ENCODE measurements at regions not wholly inside any gene's neighbourhood (a gene's known extent, or its start where the extent isn't known, plus 50 kb on each side); places are given as distances from the start of the nearest gene placed in this dataset.

DNA sequence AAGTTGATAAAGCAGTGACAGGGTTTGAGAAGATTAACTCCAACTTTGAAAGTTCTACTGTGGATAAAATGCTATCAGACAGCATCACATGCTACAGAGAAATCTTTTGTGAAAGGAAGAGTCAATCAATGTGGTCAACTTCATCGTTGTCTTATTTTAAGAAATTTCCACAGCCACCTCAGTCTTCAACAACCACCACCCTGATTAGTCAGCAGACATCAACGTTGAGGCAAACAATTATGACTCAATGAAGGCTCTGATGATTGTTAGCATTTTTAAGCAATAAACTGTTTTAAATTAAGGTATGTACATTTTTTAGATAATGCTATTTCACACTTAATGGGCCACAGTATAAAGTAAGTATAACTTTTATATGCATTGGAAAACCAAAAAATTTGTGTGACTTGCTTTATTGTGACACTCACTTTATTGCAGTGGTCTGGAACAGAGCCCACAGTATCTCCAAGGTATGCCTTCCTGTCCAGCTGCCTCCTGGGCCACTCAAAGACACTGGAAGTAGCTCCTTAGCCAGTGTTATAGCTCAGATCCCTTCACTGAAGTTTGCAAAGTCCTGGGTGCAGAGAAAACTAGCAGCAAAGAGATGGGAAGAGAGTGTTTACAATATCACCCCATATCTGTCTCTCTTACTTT, 293.1 kb downstream of the ARHGAP12 start (continued):
- TF ChIP-seq SRSF7 (optimal IDR thresholded peaks at IDR 0.05; ENCODE audit: low read depth, low read length) (no peak), PURB (CRISPR knock-in tag; IDR thresholded peaks at IDR 0.05; ENCODE audit: low read depth) (no peak), ZC3H4 (CRISPR knock-in tag; IDR thresholded peaks at IDR 0.05; ENCODE audit: borderline replicate concordance) (no peak), FUS (optimal IDR thresholded peaks at IDR 0.05; ENCODE audit: low read depth, low read length) (no peak), MECOM (CRISPR knock-in tag; IDR thresholded peaks at IDR 0.05) (no peak), ZNF76 (CRISPR knock-in tag; IDR thresholded peaks at IDR 0.05; ENCODE audit: borderline replicate concordance) (no peak), E2F8 (IDR thresholded peaks at IDR 0.05; ENCODE audit: low read depth, partially characterized antibody) (no peak), ZNF408 (CRISPR knock-in tag; IDR thresholded peaks at IDR 0.05; ENCODE audit: low read depth) (no peak)

GRCh38 chr10:31635009-31635408, 293.6 kb downstream of the ARHGAP12 start:
- no peak for ATAC-seq
- H3K9me3 ChIP-seq (replicated peaks; ENCODE audit: control insufficient read depth, insufficient read depth, low read depth, low read length), result no peaks in the 10 kb centered on the region
- BruUV-seq (replicated peaks), result no TSS peak
- no peaks in the 10 kb centered on the region for H3K9me1 ChIP-seq (ENCODE audit: control insufficient read depth, insufficient read depth, low read length)
- 0% methylated on average over 1 of the region's 1 CpG for WGBS (ENCODE audit: insufficient coverage, low coverage, missing lambda C conversion rate)
- H3K27ac ChIP-seq (ENCODE audit: extremely low read depth, low read depth, low read length), result no peak overlapping the region
- H3K4me1 ChIP-seq (replicated peaks in 1 of 2; ENCODE audit: control insufficient read depth in 2 of 2, insufficient read depth in 2 of 2, low read length in 2 of 2), result no peaks in the 10 kb centered on the region
- ChIA-PET POLR2A (no interaction called here), CTCF (ENCODE audit: low intra/inter-chr PET ratio) (no interaction called here)
- no peak for DNase-seq (ENCODE audit: extremely low read depth in 1 of 4, low spot score in 3 of 4)
- H3K9ac ChIP-seq (ENCODE audit: insufficient read depth in 1 of 2, low read depth in 2 of 2, low read length in 2 of 2), result no peak overlapping the region
- intact Hi-C loops (cut with micrococcal nuclease) (no loop called here), in situ Hi-C loops (cut with MboI) (no loop called here)
- no peaks in the 10 kb centered on the region for H4K20me1 ChIP-seq (replicated peaks; ENCODE audit: control insufficient read depth, insufficient read depth, low read length)
- H3K27me3 ChIP-seq (ENCODE audit: control insufficient read depth in 2 of 2, insufficient read depth in 2 of 2, low read length in 2 of 2), result no peaks in the 10 kb centered on the region
- no peak overlapping the region for H2AFZ ChIP-seq (ENCODE audit: low read depth, low read length)
- no peak overlapping the region for H3K4me3 ChIP-seq
- H3K36me3 ChIP-seq (ENCODE audit: control insufficient read depth, insufficient read depth, low read length), result no peaks in the 10 kb centered on the region
- TF ChIP-seq NFIC (IDR thresholded peaks at IDR 0.05) (no peak), STAT5B (CRISPR knock-in tag; IDR thresholded peaks at IDR 0.05) (no peak), TAF15 (IDR thresholded peaks at IDR 0.05; ENCODE audit: low read depth, low read length) (no peak), ZC3H11A (IDR thresholded peaks at IDR 0.05; ENCODE audit: low read depth, low read length) (no peak), PRDM10 (IDR thresholded peaks at IDR 0.05; ENCODE audit: partially characterized antibody) (no peak), ZNF41 (CRISPR knock-in tag; conservative IDR thresholded peaks at IDR 0.05) (no peak)
- no peaks in the 10 kb centered on the region for H3K79me2 ChIP-seq (ENCODE audit: control insufficient read depth, insufficient read depth, low read length)
- no peak overlapping the region for H3K4me2 ChIP-seq (ENCODE audit: insufficient read depth, low read length)
- FAIRE-seq, result no peak
